Sigmoid colon (tissue), 4 donors: ENCODE measurements at regions not wholly inside any gene's neighbourhood (a gene's known extent, or its start where the extent isn't known, plus 50 kb on each side); places are given as distances from the start of the nearest gene placed in this dataset.

Source experiments
- CTCF ChIP-seq, 4 experiments: fragments of 450-650 bp in 3 of 4; fragments of 200-600 bp in 1 of 4; IDR thresholded peaks; one replicate each; pipeline ENCODE4 v1.5.1; 2016 to 2019; ENCODE audit warnings: antibody characterized with exemption in 4 of 4, mild to moderate bottlenecking in 3 of 4, moderate library complexity in 2 of 4
- EP300 ChIP-seq, 4 donors: sonication (generic); formaldehyde crosslinking; IDR thresholded peaks; one replicate each; pipeline ENCODE4 v1.6.1; 2017; ENCODE audit warnings: antibody characterized with exemption in 4 of 4
- POLR2A ChIP-seq, 2 donors: fragments of 450-650 bp; IDR thresholded peaks; one replicate each; pipeline ENCODE4 v1.6.1; 2016; ENCODE audit warnings: antibody characterized with exemption in 2 of 2, mild to moderate bottlenecking in 2 of 2, moderate library complexity in 2 of 2
- POLR2AphosphoS5 ChIP-seq, 4 donors: sonication (generic); formaldehyde crosslinking; IDR thresholded peaks; one replicate each; pipeline ENCODE4 v1.6.1; 2017; ENCODE audit warnings: antibody characterized with exemption in 4 of 4

DNA sequence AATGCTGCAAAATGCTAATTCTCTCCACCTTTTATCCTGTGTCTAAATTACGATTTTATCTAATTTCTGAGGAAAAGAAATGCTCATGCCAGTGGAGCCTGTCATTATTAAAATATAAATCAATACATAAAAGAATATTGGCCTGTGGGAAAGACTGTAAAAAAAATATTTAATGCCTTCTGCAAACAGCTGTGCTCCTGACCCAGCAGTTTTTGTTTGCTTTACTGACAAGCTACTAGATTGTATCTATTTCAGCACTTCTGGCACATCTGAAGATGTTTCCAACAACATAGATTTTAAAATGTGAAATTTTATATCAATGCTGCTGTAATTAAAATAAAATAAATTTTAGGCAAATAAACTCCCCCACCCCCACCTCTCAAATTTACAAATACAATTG lies 493.6 kb upstream of the AGTR1 start:
- no peak for TF ChIP-seq POLR2AphosphoS5 (IDR thresholded peaks at IDR 0.05)
- no peak for TF ChIP-seq CTCF (IDR thresholded peaks at IDR 0.05)
- no peak for TF ChIP-seq POLR2A (IDR thresholded peaks at IDR 0.05)
- TF ChIP-seq EP300 (IDR thresholded peaks at IDR 0.05), result no peak
